NCI-H2029 (cell line): ENCODE measurements at regions not wholly inside any gene's neighbourhood (a gene's known extent, or its start where the extent isn't known, plus 50 kb on each side); places are given as distances from the start of the nearest gene placed in this dataset.

ENCODE experiments used
- DNase-seq: peaks from one replicate; lab custom pipeline; 2025; lab: John Stamatoyannopoulos, UW

DNA sequence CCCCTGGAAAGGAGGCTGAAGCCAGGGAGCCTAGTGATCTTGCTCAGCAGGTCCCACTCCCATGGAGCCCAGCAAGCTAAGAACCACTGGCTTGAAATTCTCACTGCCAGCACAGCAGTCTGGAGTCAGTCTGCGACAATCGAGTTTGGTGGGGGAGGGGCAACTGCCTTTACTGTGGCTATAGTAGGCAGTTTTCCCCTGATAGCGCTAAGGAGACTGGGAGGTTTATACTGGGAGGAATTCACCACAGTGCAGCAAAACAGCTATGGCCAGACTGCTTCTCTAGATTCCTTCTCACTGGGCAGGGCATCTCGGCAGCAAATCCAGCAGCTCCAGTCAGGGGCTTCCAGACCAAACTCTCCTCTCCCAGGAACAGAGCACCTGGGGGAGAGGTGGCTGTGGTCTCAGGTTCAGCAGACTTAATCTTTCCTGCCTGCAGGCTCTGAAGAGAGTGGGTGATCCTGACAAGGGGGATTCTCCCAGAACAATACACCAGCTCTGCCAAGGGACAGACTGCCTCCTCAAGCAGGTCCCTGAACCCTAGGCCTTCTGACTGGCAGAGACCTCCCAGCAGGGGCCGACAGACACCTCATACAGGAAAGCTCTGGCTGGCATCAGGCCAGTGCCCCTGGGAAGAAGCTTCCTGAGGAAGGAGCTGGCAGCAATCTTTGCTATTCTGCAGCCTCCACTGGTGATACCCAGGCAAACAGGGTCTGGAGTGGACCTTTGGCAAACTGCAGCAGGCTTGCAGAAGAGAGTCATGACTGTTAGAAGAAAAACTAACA is 548.5 kb upstream of the NEGR1 start:
- no peak for DNase-seq

DNA sequence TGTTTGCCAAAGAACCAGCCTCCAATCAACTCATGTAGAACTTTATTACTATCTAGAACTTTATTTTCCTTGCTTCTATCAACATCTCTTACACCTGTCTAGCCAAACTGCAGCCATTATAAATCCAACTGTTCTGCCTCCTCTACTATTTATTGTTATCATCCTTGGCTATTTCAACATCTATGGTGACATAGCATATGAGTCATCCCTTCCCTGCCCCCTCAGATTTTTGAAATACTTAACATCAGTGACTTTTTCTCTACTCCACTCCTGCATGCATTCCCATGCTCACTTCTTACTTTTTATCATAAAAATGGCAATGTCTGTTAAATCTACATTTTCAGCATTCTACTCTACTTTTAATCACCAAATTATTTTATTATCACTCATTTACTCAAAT is 544.9 kb upstream of the NEGR1 start:
- no peak for DNase-seq

DNA sequence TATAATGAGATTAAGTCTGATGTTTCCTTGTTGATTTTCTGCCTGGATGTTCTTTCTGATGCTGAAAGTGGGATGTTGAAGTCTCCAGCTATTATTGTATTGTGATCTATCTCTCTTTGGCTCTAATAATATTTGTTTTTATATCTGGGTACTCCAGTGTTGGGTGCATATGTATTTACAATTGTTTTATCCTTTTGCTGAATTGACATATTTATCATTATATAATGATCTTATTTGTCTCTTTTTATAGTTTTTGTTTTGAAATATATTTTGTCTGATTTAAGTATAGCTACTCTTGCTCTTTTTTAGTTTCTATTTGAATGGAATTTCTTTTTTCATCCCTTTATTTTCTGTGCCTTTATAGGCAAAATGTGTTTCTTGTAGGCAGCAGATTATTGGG is 522.2 kb upstream of the NEGR1 start:
- no peak for DNase-seq

DNA sequence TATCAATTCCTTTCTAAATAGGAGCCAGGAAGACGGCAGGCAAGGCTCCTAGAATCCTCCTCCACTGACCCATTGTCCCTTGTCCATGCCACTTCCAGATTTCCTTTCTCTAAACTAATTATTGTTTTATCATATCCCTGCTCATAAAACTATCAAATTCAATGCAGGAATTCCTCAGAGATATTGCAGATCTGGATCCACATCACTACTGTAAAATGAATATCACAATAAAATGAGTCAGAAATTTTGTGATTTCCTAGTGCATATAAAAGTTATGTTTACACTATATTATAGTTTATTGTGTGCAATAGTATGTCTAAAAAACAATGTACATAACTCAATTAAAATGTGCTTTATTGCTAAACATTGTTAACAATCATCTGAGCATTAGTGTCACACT is 498.7 kb upstream of the NEGR1 start:
- DNase-seq: no peak

DNA sequence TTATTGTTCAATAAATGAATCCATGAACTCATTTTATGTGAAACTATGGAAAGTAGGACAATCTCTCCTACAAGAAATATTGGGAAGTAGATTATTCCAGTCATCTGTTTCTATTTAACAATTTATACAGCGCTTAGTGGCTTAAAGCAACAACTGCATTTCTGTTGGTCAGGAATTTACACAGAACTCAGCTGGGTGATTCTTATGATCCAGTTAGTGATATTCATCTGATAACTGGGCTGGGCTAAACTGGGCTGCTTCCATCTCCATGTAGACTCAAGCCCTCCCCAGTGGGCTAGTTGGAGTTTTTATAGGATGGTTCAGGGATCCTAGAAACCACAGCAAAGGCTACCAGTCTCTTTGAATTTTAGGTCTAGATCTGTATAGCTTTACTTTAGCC is 497.9 kb upstream of the NEGR1 start:
- DNase-seq: no peak

- DNase-seq: no peak
These were observed 495.6 kb upstream of the NEGR1 start for GRCh38 chr1:72777918-72778317.

DNA sequence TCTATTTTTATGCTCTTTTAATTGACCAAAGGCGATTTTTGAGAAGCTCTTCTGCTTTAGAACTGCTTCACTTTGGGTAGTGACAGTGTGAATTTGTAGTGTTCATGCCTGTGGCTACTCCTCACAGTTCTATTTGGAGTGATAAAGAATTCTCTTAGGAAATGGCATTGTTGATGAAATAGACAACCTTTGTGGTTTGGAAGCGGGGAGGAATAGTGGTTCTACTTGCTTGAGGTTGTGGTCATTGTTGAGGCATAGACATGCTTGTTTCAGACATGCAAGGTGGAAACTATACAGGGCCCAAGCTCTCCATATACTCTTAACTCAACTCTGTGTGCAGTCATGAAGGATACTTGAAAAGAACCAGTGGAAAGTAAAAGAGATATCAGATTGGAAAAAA is 481.1 kb upstream of the NEGR1 start:
- no peak for DNase-seq

- no peak for DNase-seq
These were observed 477.1 kb upstream of the NEGR1 start for GRCh38 chr1:72759486-72759885.

DNA sequence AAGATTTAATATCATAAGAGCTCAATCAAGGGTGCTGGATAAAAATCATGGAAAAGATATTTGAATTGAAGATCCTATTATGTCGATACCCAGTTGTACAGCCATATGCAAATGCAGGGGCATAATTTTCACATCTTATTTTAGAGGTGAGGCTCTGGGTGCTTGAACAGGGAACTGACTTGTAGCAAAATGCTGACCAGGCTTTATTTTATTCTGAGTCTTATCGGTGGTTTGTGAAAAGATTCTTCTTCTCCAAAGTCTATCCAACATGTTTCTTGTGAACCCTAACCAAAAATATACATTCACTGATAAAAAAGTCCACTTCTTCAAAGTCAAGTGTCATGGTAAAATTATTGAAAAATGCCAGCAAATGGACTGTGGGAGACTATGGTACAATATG is 475.5 kb upstream of the NEGR1 start:
- no peak for DNase-seq

DNA sequence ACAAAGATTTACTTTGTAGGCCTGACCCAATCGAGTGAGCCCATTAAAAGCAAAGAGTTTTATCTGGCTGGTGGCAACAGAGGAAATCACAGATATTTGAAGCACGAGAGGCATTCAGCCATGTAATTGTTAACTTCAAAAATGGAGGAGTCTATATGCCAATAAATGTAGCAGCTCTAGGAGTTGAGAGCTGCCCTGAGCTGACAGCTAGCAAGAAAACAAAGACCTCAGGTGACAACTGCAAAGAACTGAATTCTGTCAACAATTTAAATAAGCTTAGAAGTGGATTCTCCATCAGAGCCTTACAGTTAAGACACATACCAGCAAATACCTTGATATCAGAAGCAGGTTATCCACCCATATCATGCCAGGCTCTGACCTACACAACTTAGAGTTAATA is 463.1 kb upstream of the NEGR1 start:
- no peak for DNase-seq

GRCh38 chr1:72734415-72734814 is 452.1 kb upstream of the NEGR1 start:
- DNase-seq: no peak

DNA sequence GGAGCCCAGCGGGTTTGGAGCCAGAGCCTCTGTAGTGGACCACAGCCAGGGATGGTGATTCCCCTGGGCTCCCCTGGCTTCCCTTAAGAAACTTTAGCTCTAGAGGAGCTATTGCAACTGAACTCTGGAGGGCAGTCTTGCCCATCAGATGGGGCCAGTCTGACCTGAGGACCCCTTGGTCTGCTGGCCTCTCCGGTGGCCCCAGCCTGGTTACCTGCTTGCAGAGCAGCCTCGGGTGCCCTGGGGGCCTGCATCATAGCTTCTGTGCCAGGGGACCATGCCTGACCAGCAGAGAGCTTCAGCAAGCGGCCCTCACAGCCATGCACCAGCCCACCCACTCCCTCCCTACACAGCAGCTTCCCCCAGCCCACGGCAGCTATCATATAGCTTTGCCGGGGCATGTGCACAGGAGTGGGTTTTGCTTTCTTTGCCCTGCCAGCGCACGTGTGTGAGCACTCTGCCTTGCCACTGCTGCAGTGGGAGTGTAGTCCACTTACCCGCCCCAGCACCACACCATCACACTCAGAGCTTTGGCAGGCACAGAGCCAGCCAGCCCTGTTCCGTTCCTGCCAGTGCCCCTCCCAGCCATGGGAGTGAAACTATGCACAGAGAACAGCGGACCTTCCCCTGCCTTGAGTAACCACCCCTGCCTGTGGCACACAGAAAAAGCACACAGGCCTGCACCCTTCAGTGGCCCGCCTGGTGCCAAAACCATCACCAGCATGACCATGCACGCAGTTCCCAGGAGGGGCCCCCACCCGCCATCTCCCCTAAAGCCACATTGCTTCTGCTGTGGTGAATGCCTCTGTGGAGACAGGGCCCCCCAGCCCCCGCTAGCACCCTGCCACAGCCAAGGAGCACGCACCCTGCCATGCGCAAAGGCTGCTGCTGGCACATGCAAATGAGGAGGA is 442.9 kb upstream of the NEGR1 start:
- no peak for DNase-seq

DNA sequence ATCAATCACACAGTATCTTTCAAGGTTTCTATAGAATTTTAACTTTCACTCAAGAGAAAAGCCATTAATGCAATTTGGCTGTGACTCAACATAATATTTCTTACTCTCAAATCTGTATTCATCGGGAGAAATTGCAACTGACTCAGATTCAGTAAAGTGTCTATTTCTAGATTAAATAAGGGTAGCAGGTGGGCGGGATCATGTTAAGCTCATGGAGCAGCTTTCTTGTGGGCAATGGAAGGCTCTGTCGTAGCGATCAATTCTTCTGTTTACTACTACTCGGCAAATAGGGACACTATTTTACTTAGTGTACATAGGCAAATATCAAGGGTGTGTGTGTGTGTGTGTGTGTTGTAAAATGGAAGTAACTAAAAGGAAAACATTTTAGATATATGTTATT is 423.6 kb upstream of the NEGR1 start:
- no peak for DNase-seq

GRCh38 chr1:72704841-72705477 is 422.6 kb upstream of the NEGR1 start:
- DNase-seq: no peak

- no peak for DNase-seq
These were observed 415.1 kb upstream of the NEGR1 start for GRCh38 chr1:72697410-72697809.

GRCh38 chr1:72693899-72694298 is 411.6 kb upstream of the NEGR1 start:
- no peak for DNase-seq

- no peak for DNase-seq
These were observed 411.0 kb upstream of the NEGR1 start for GRCh38 chr1:72693376-72693775.

- DNase-seq: no peak
These were observed 408.5 kb upstream of the NEGR1 start for GRCh38 chr1:72690871-72691270.

DNA sequence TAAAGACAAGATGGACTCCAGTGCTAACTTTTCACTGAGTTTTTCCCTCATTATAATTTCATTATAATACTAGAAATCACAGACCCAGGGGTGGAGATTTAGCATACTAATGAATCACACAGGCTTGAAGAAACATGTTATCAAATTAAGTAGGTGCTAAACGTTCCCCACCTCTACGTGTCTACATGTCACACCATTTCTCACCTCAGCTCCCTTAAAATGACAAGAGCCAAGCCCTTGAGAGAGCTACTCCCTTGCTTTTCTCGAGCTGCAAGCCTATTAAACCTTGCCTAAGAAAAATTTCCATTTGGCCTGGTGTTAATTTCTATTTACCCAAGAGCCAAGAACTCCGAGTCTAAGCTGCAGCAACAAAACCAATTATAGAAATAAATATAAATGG is 396.3 kb upstream of the NEGR1 start:
- no peak for DNase-seq

DNA sequence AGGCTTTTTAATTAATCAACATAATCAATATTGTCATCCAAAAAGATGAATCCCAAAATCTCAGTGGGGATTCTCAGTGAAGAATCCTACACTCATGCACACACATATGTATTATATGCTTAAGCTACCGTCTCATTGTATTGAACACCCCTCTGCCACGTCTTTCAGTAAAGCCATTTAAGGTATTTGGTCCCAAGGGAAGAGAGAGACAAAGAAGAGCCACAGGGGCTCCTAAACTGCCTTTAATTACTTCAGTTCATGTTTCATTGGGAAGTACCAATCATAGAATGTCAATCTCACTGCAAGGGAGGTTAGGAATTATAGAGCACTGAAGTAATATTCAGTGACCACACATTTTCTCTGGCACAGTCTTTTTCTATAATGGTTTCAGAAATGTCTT is 388.6 kb upstream of the NEGR1 start:
- DNase-seq: no peak

- no peak for DNase-seq
These were observed 380.6 kb upstream of the NEGR1 start for GRCh38 chr1:72662918-72663317.

DNA sequence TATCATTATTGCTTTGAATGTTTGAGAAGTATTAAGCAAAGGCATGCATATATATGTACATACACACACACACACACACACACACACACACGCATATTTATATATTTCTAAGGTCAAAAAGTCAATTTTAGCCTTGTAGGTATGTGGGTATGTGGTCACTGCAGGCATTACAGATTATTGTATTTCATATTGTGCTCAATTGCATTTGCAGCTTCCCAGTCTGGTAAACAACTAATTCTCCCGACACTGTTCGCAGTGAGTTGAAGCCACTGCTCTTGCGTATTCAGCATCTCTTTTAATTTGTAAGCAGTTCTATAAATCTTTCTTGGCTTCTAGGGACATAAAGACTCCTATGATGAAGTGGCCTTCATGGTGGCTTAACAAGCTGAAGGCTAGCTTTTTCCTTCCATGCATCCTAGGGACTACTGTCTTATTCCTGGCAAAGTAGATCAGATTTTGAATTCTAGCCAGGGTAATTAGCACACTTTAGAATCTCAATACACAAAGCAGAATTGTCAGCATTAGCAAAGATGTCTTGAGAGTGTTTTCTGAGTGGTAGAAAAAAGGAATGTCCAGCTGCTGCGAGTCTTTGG is 368.6 kb upstream of the NEGR1 start:
- DNase-seq: no peak

DNA sequence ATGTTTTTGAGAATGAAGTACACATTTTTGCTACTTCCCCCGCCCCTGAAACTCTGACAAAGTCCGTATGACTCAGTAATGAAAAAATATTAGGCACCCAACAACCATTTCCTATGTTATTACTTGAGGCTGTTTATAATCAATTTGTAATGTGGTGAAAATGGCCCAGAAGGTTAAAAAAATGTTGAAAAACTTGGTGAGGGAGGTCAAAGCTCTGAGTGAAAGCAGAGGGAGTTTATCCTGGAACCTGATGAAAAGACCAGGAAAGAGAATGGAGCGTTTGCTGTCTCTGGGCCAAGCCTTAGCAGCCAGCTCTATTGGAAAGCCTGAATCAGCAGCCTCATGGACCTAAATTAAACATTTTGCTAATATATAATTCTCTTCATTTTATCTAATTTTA is 367.7 kb upstream of the NEGR1 start:
- DNase-seq: no peak
